Esophagus squamous epithelium (tissue), 5 donors: ENCODE measurements at regions not wholly inside any gene's neighbourhood (a gene's known extent, or its start where the extent isn't known, plus 50 kb on each side); places are given as distances from the start of the nearest gene placed in this dataset.
"Not testable (repeated sequence)": the region's sequence is repeated elsewhere in the genome, so short reads cannot be mapped to it uniquely, and the experiment has no call there.

ENCODE experiments used
- DNase-seq: peaks from one replicate; lab custom pipeline; 2025; lab: John Stamatoyannopoulos, UW
- H3K27ac ChIP-seq, 4 donors: fragments of 200-600 bp; sonication (generic); one replicate each; pipeline ENCODE4 v1.5.1; 2016 to 2019; ENCODE audit warnings: mild to moderate bottlenecking in 1 of 4
- H3K27me3 ChIP-seq, 4 donors: fragments of 200-600 bp; sonication (generic); 1 replicate in 3 of 4; 2 replicates in 1 of 4; pipeline versions ENCODE4 v1.5.1 to v1.6.0; 2017 to 2021; ENCODE audit warnings: antibody characterized with exemption in 1 of 4
- H3K36me3 ChIP-seq, 3 donors: fragments of 200-600 bp; sonication (generic); one replicate each; pipeline ENCODE4 v1.5.1; 2016 to 2019
- H3K4me1 ChIP-seq, 3 donors: fragments of 200-600 bp; sonication (generic); one replicate each; pipeline ENCODE4 v1.5.1; 2017 to 2019
- H3K4me3 ChIP-seq, 4 donors: fragments of 200-600 bp; sonication (generic); 1 replicate in 3 of 4; 2 replicates in 1 of 4; pipeline ENCODE4 v1.5.1; 2016 to 2019; ENCODE audit warnings: mild to moderate bottlenecking in 2 of 4, moderate library complexity in 1 of 4
- H3K9me3 ChIP-seq, 3 donors: fragments of 200-600 bp; sonication (generic); one replicate each; pipeline ENCODE4 v1.5.1; 2016 to 2019
- CTCF ChIP-seq, 6 experiments: fragments of 450-650 bp in 4 of 6; fragments of 200-600 bp in 2 of 6; sonication (generic) in 2 of 6; IDR thresholded peaks; one replicate each; pipeline ENCODE4 v1.5.1; 2016 to 2019; ENCODE audit warnings: antibody characterized with exemption in 6 of 6, mild to moderate bottlenecking in 4 of 6, moderate library complexity in 4 of 6
- POLR2A ChIP-seq, 4 donors: fragments of 450-650 bp; IDR thresholded peaks; one replicate each; pipeline ENCODE4 v1.6.1; 2017; ENCODE audit warnings: antibody characterized with exemption in 4 of 4, mild to moderate bottlenecking in 4 of 4, moderate library complexity in 3 of 4
- WGBS, 2 donors: methylation state at CpG; one replicate each; pipeline ENCODE4 v1.1.5; 2018; 5-methylcytosine and 5-hydroxymethylcytosine counted together
- intact Hi-C: fragments of 100-400 bp; cut with DNase I; formaldehyde crosslinking; loops from one replicate; pipeline ENCODE4 v1.15.0; 2022
- small RNA-seq, 4 donors: library from RNA; depleted of rRNA; stranded (forward); fragments of <200 nt; gene quantifications; one replicate each; pipeline ENCODE3, GENCODE V24; 2016
- donor health status: DM: yes; HTN: yes; CAD: no.

GRCh38 chr1:147050654-147051053 lies 112.5 kb downstream of the NBPF12 start:
- H3K27ac ChIP-seq = no peak overlapping the region
- DNase-seq = no peak
- H3K4me3 ChIP-seq = no peak overlapping the region
- H3K9me3 ChIP-seq = no peaks in the 10 kb centered on the region
- no peak for TF ChIP-seq POLR2A (IDR thresholded peaks at IDR 0.05)
- TF ChIP-seq CTCF (IDR thresholded peaks at IDR 0.05) = no peak
- no peaks in the 10 kb centered on the region for H3K27me3 ChIP-seq
- WGBS, 2 donors = 93 to 98% methylated on average over 14 to 20 of the region's 31 CpGs
- intact Hi-C loops = no loop called here
- no peaks in the 10 kb centered on the region for H3K4me1 ChIP-seq
- H3K36me3 ChIP-seq = no peaks in the 10 kb centered on the region

- intact Hi-C loops, H3K36me3 ChIP-seq, H3K9me3 ChIP-seq, H3K4me3 ChIP-seq, DNase-seq, H3K27ac ChIP-seq, H3K4me1 ChIP-seq: not testable (repeated sequence)
- 76 to 88% methylated on average over 4 of the region's 4 CpGs for WGBS, 2 donors
- H3K27me3 ChIP-seq = peaks cover 0 to 13% (median 0%) of the 10 kb centered on the region in 4 donors
These were observed 108.8 kb downstream of the NBPF12 start for GRCh38 chr1:147046863-147047394.

- 43 to 45% methylated on average over 1 of the region's 1 CpG for WGBS, 2 donors
- intact Hi-C loops = no loop called here
These were observed 108.2 kb downstream of the NBPF12 start for GRCh38 chr1:147046189-147046862.

More at GRCh38 chr1:147046189-147046862, 108.2 kb downstream of the NBPF12 start:
- TF ChIP-seq CTCF (IDR thresholded peaks at IDR 0.05) = no peak
- no peak for TF ChIP-seq POLR2A (IDR thresholded peaks at IDR 0.05)
- no peak for DNase-seq
- no peaks in the 10 kb centered on the region for H3K9me3 ChIP-seq
- no peaks in the 10 kb centered on the region for H3K36me3 ChIP-seq
- H3K27me3 ChIP-seq = peaks cover 0 to 13% (median 0%) of the 10 kb centered on the region in 4 donors
- H3K4me1 ChIP-seq = no peaks in the 10 kb centered on the region
- H3K27ac ChIP-seq = no peak overlapping the region
- H3K4me3 ChIP-seq = no peak overlapping the region

Small RNA genes in the stretch of these regions (small RNA-seq; reads per million reads assigned to genes)
- gene RNU1-151P = 0 reads per million in 4 donors
